ENCODE measurements at regions not wholly inside any gene's neighbourhood (a gene's known extent, or its start where the extent isn't known, plus 50 kb on each side); places are given as distances from the start of the nearest gene placed in this dataset.

- TF ChIP-seq CTCF (IDR thresholded peaks at IDR 0.05 in 8 of 11, conservative IDR thresholded peaks at IDR 0.05 in 3 of 11) (no peak), POLR2AphosphoS5 (IDR thresholded peaks at IDR 0.05) (no peak), POLR2A (IDR thresholded peaks at IDR 0.05) (no peak)
Observed at GRCh38 chr4:177671387-177671786, 229.2 kb upstream of the AGA start.
